ENCODE measurements at regions not wholly inside any gene's neighbourhood (a gene's known extent, or its start where the extent isn't known, plus 50 kb on each side); places are given as distances from the start of the nearest gene placed in this dataset.

GRCh38 chr5:104241046-104241445 is 678.5 kb upstream of the NUDT12 start:
- no peak overlapping the region for H3K4me3 ChIP-seq (ENCODE audit: low read length in 2 of 2)
- H3K9me3 Mint-ChIP-seq = peaks cover 0 to 4% (median 0%) of the 10 kb centered on the region in 8 donors
- H3K9me3 ChIP-seq (ENCODE audit: control insufficient read depth in 1 of 2, low read length in 2 of 2) = no peaks in the 10 kb centered on the region
- no peaks in the 10 kb centered on the region for H3K36me3 Mint-ChIP-seq
- no peaks in the 10 kb centered on the region for H3K27me3 ChIP-seq (ENCODE audit: insufficient read depth, low read length)
- H3K36me3 ChIP-seq (ENCODE audit: insufficient read depth, low read length) = no peaks in the 10 kb centered on the region
- POLR2A ChIA-PET (ENCODE audit: partially characterized antibody) = no interaction called here
- H3K4me3 Mint-ChIP-seq = no peak overlapping the region
- no peak for DNase-seq
- no peaks in the 10 kb centered on the region for H3K27me3 Mint-ChIP-seq
- CTCF ChIA-PET (ENCODE audit: partially characterized antibody) = no interaction called here
- no peak overlapping the region for H3K27ac ChIP-seq (ENCODE audit: low read depth, low read length)
- intact Hi-C loops (cut with micrococcal nuclease) = no loop called here
- no peaks in the 10 kb centered on the region for H3K4me1 Mint-ChIP-seq
- H3K27ac Mint-ChIP-seq = no peak overlapping the region
- H3K4me1 ChIP-seq (ENCODE audit: insufficient read depth, low read length) = no peaks in the 10 kb centered on the region

GRCh38 chr5:104237586-104237985 is 675.0 kb upstream of the NUDT12 start:
- POLR2A ChIA-PET (ENCODE audit: partially characterized antibody) = no interaction called here
- intact Hi-C loops (cut with micrococcal nuclease) = no loop called here
- CTCF ChIA-PET (ENCODE audit: partially characterized antibody) = no interaction called here

GRCh38 chr5:104223885-104224773 is 661.5 kb upstream of the NUDT12 start:
- H3K27me3 ChIP-seq (ENCODE audit: insufficient read depth, low read length) = no peaks in the 10 kb centered on the region
- Mint-ChIP-seq H3K4me1 (no peaks in the 10 kb centered on the region), H3K27ac (no peak overlapping the region), H3K27me3 (no peaks in the 10 kb centered on the region), H3K36me3 (no peaks in the 10 kb centered on the region), H3K4me3 (no peak overlapping the region), H3K9me3 (peaks cover 0 to 8% (median 3%) of the 10 kb centered on the region in 8 donors)
- ChIA-PET CTCF (ENCODE audit: partially characterized antibody) (no interaction called here), POLR2A (ENCODE audit: partially characterized antibody) (no interaction called here)
- no peak overlapping the region for H3K27ac ChIP-seq (ENCODE audit: low read depth, low read length)
- peak in 1 of 5 donors; percentile 38 for DNase-seq
- intact Hi-C loops (cut with micrococcal nuclease) = no loop called here
- no peaks in the 10 kb centered on the region for H3K36me3 ChIP-seq (ENCODE audit: insufficient read depth, low read length)
- H3K4me1 ChIP-seq (ENCODE audit: insufficient read depth, low read length) = no peaks in the 10 kb centered on the region
- H3K9me3 ChIP-seq (ENCODE audit: control insufficient read depth in 1 of 2, low read length in 2 of 2) = no peaks in the 10 kb centered on the region
- no peak overlapping the region for H3K4me3 ChIP-seq (ENCODE audit: low read length in 2 of 2)

More at GRCh38 chr5:104237586-104237985, 675.0 kb upstream of the NUDT12 start:
- no peak overlapping the region for H3K27ac ChIP-seq (ENCODE audit: low read depth, low read length)
- no peaks in the 10 kb centered on the region for H3K36me3 ChIP-seq (ENCODE audit: insufficient read depth, low read length)
- no peaks in the 10 kb centered on the region for H3K36me3 Mint-ChIP-seq
- H3K27me3 ChIP-seq (ENCODE audit: insufficient read depth, low read length) = no peaks in the 10 kb centered on the region
- H3K4me1 ChIP-seq (ENCODE audit: insufficient read depth, low read length) = no peaks in the 10 kb centered on the region
- no peaks in the 10 kb centered on the region for H3K4me1 Mint-ChIP-seq
- H3K4me3 ChIP-seq (ENCODE audit: low read length in 2 of 2) = no peak overlapping the region
- peaks cover 0 to 2% (median 0%) of the 10 kb centered on the region in 8 donors for H3K9me3 Mint-ChIP-seq
- no peak overlapping the region for H3K27ac Mint-ChIP-seq
- no peaks in the 10 kb centered on the region for H3K27me3 Mint-ChIP-seq
- no peak for DNase-seq
- no peaks in the 10 kb centered on the region for H3K9me3 ChIP-seq (ENCODE audit: control insufficient read depth in 1 of 2, low read length in 2 of 2)
- no peak overlapping the region for H3K4me3 Mint-ChIP-seq

DNA sequence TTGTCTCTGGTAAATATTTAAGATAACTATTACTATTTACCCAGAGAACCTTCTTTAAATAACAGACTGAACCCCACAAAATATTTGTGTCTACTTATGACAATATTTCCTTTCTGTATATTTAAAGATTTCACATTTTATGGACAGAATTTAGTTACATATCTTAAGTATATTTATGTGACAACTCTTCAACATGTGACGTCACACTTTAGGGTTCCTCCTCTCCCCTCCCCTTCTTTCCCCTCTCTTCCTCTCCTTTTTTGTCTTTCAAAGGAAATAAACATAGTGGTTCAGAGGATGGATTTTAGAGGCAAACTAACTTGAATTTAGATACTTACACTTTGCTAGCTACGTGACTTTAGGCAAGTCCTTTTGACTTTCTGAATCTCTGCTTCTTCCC is 655.6 kb upstream of the NUDT12 start:
- Histone ChIP-seq H3K9me3 (ENCODE audit: control insufficient read depth in 1 of 2, low read length in 2 of 2) (no peaks in the 10 kb centered on the region), H3K4me3 (ENCODE audit: low read length in 2 of 2) (no peak overlapping the region), H3K27me3 (ENCODE audit: insufficient read depth, low read length) (no peaks in the 10 kb centered on the region), H3K36me3 (ENCODE audit: insufficient read depth, low read length) (no peaks in the 10 kb centered on the region), H3K4me1 (ENCODE audit: insufficient read depth, low read length) (no peaks in the 10 kb centered on the region), H3K27ac (ENCODE audit: low read depth, low read length) (no peak overlapping the region)
- Mint-ChIP-seq H3K27me3 (no peaks in the 10 kb centered on the region), H3K4me1 (no peaks in the 10 kb centered on the region), H3K4me3 (no peak overlapping the region), H3K27ac (no peak overlapping the region), H3K9me3 (peaks cover 0 to 8% (median 3%) of the 10 kb centered on the region in 8 donors), H3K36me3 (no peaks in the 10 kb centered on the region)
- CTCF ChIA-PET (ENCODE audit: partially characterized antibody) = no interaction called here
- no peak for DNase-seq
- intact Hi-C loops (cut with micrococcal nuclease) = no loop called here
- POLR2A ChIA-PET (ENCODE audit: partially characterized antibody) = no interaction called here

GRCh38 chr5:104213216-104213615 is 650.6 kb upstream of the NUDT12 start:
- H3K4me1 ChIP-seq (ENCODE audit: insufficient read depth, low read length) = no peaks in the 10 kb centered on the region
- H3K9me3 ChIP-seq (ENCODE audit: control insufficient read depth in 1 of 2, low read length in 2 of 2) = no peaks in the 10 kb centered on the region
- no peaks in the 10 kb centered on the region for H3K27me3 ChIP-seq (ENCODE audit: insufficient read depth, low read length)
- Mint-ChIP-seq H3K4me3 (no peak overlapping the region), H3K27me3 (no peaks in the 10 kb centered on the region), H3K9me3 (peaks cover 2 to 11% (median 4%) of the 10 kb centered on the region in 8 donors), H3K4me1 (no peaks in the 10 kb centered on the region), H3K36me3 (no peaks in the 10 kb centered on the region), H3K27ac (no peak overlapping the region)
- H3K27ac ChIP-seq (ENCODE audit: low read depth, low read length) = no peak overlapping the region
- ChIA-PET POLR2A (ENCODE audit: partially characterized antibody) (no interaction called here), CTCF (ENCODE audit: partially characterized antibody) (no interaction called here)
- no peak for DNase-seq
- no peak overlapping the region for H3K4me3 ChIP-seq (ENCODE audit: low read length in 2 of 2)
- intact Hi-C loops (cut with micrococcal nuclease) = no loop called here
- no peaks in the 10 kb centered on the region for H3K36me3 ChIP-seq (ENCODE audit: insufficient read depth, low read length)

- DNase-seq = no peak
- Histone ChIP-seq H3K36me3 (ENCODE audit: insufficient read depth, low read length) (no peaks in the 10 kb centered on the region), H3K27ac (ENCODE audit: low read depth, low read length) (no peak overlapping the region), H3K4me1 (ENCODE audit: insufficient read depth, low read length) (no peaks in the 10 kb centered on the region), H3K9me3 (ENCODE audit: control insufficient read depth in 1 of 2, low read length in 2 of 2) (no peaks in the 10 kb centered on the region), H3K4me3 (ENCODE audit: low read length in 2 of 2) (no peak overlapping the region), H3K27me3 (ENCODE audit: insufficient read depth, low read length) (no peaks in the 10 kb centered on the region)
- Mint-ChIP-seq H3K4me1 (no peaks in the 10 kb centered on the region), H3K27ac (no peak overlapping the region), H3K9me3 (peaks cover 0 to 8% (median under 1%) of the 10 kb centered on the region in 8 donors), H3K4me3 (no peak overlapping the region), H3K36me3 (no peaks in the 10 kb centered on the region), H3K27me3 (no peaks in the 10 kb centered on the region)
- POLR2A ChIA-PET (ENCODE audit: partially characterized antibody) = no interaction called here
- CTCF ChIA-PET (ENCODE audit: partially characterized antibody) = no interaction called here
- intact Hi-C loops (cut with micrococcal nuclease) = no loop called here
Observed at GRCh38 chr5:104199771-104200170, 637.2 kb upstream of the NUDT12 start.

DNA sequence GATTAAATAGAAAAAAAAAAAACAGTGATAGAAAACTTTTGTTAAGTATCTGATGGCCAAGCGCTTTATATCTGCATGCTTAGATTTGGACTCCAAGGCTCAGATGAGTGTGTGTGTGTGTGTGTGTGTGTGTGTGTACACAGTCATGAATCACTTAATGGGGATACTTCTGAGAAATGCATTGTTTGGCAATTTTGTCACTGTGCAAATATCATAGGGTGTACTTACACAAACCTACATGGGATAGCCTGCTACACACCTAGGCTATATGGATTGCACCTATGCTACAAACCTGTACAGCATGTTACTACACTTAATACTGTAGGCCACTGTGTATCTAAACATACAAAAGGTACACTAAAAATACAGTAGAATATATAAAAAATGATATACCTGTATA is 635.6 kb upstream of the NUDT12 start:
- intact Hi-C loops (cut with micrococcal nuclease) = no loop called here
- DNase-seq = no peak
- POLR2A ChIA-PET (ENCODE audit: partially characterized antibody) = no interaction called here
- Mint-ChIP-seq H3K4me1 (no peaks in the 10 kb centered on the region), H3K36me3 (no peaks in the 10 kb centered on the region), H3K27ac (no peak overlapping the region), H3K27me3 (no peaks in the 10 kb centered on the region), H3K4me3 (no peak overlapping the region), H3K9me3 (peaks cover 0 to 7% (median 0%) of the 10 kb centered on the region in 8 donors)
- H3K4me1 ChIP-seq (ENCODE audit: insufficient read depth, low read length) = no peaks in the 10 kb centered on the region
- H3K4me3 ChIP-seq (ENCODE audit: low read length in 2 of 2) = no peak overlapping the region
- H3K27me3 ChIP-seq (ENCODE audit: insufficient read depth, low read length) = no peaks in the 10 kb centered on the region
- no peaks in the 10 kb centered on the region for H3K9me3 ChIP-seq (ENCODE audit: control insufficient read depth in 1 of 2, low read length in 2 of 2)
- no peak overlapping the region for H3K27ac ChIP-seq (ENCODE audit: low read depth, low read length)
- CTCF ChIA-PET (ENCODE audit: partially characterized antibody) = no interaction called here
- H3K36me3 ChIP-seq (ENCODE audit: insufficient read depth, low read length) = no peaks in the 10 kb centered on the region
